Ishikawa (cell line): ENCODE measurements at regions not wholly inside any gene's neighbourhood (a gene's known extent, or its start where the extent isn't known, plus 50 kb on each side); places are given as distances from the start of the nearest gene placed in this dataset.

Experiments used
- EGR1 ChIP-seq: IDR thresholded peaks from 2 replicates; pipeline ENCODE4 v1.6.1; 2012
- EP300 ChIP-seq: IDR thresholded peaks from 2 replicates; pipeline ENCODE4 v1.6.1; 2012; ENCODE audit warnings: borderline replicate concordance
- FOXM1 ChIP-seq: IDR thresholded peaks from 2 replicates; pipeline ENCODE4 v1.6.1; 2012; ENCODE audit warnings: low read depth, borderline replicate concordance
- RAD21 ChIP-seq: IDR thresholded peaks from 2 replicates; pipeline ENCODE4 v1.6.1; 2012; ENCODE audit warnings: low read depth
- TAF1 ChIP-seq: IDR thresholded peaks from 2 replicates; pipeline ENCODE4 v1.6.1; 2012; ENCODE audit warnings: low read depth, mild to moderate bottlenecking
- YY1 ChIP-seq: IDR thresholded peaks from 2 replicates; pipeline ENCODE4 v1.6.1; 2012; ENCODE audit warnings: low read depth

DNA sequence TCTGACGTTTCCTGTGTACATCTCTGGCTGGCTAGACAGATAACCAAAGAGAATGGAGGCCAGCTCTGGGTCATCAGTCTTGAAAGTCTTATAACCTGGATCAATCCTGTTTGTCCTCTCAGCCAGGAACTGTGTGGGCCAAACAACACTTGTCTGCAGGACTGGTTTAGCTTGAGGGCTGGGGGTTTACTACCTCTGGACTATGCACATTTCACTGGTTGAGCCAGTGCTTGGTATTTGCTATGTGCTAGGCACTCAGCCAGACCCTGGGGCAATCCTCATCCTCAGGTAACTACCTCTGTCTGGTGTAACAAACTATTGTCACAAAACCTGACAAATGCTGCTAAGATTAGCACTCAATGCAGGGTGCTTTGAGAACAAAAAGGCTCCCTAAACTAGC is 169.7 kb downstream of the HAUS1 start:
- TF ChIP-seq TAF1 (no peak), EGR1 (no peak), YY1 (no peak), RAD21 (no peak), FOXM1 (no peak), EP300 (no peak)
